Daoy (cell line): ENCODE measurements at regions not wholly inside any gene's neighbourhood (a gene's known extent, or its start where the extent isn't known, plus 50 kb on each side); places are given as distances from the start of the nearest gene placed in this dataset.
A peak's percentile ranks its signal among the peaks of the same experiment; 100 is the strongest.
"Not testable (repeated sequence)": the region's sequence is repeated elsewhere in the genome, so short reads cannot be mapped to it uniquely, and the experiment has no call there.

Experiments
- DNase-seq: peaks from one replicate; pipeline ENCODE4 v3.0.0-alpha.2; 2015; ENCODE audit warnings: low read depth

DNA sequence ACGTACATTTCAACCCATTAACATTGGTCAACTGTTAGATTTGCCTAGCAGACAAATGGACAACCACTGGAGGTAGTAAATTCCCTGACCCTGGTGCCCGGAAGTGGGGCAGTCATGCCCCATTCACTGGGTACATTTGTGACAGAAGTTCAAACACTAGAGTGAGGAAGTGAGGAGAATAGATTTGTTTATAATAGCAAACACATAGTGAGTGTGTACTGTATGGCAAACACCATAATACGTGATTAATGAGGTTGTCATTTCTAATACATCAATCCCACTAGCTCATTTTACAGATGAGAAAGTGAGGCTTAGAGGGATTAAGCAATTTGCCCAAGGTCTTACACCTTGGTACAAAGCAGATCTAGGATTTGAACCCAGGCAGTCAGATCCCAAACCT is 181.9 kb upstream of the MKLN1 start:
- DNase-seq, result no peak

DNA sequence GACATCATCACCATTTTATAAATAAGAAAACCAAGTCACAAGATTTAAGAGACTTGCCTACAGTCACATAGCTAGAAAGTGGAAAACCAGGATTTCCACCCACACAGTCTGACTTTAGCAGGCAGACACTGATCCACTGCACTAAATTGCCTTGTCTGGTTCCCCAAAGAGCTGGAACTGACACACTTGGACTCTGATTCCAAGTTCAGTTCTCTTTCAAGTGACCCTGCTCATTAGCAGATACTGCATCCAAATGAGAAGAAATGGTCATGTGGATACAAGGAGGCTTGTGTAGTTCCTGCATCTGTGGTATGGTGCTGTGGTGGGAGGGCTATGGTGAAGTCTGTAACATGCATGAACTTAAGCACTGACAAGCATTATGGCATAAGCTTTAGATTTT is 180.1 kb upstream of the MKLN1 start:
- no peak for DNase-seq

DNA sequence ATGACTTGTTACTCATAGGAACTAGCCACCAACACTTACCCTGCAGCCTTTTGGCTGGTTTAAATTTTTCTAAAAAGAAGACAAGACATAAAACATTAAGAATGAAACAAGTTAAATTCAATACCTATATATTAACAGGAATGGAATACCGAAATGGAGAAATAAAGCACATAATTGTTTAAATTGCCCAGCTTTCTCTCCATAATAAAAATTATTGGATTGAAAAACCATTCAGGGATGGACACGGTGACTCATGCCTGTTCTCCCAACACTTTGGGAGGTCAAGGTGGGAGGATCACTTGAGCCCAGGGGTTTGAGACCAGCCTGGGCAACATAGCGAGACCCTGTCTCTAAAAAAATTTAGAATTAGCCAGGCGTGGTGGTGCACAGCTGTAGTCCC is 179.4 kb upstream of the MKLN1 start:
- DNase-seq, result no peak

DNA sequence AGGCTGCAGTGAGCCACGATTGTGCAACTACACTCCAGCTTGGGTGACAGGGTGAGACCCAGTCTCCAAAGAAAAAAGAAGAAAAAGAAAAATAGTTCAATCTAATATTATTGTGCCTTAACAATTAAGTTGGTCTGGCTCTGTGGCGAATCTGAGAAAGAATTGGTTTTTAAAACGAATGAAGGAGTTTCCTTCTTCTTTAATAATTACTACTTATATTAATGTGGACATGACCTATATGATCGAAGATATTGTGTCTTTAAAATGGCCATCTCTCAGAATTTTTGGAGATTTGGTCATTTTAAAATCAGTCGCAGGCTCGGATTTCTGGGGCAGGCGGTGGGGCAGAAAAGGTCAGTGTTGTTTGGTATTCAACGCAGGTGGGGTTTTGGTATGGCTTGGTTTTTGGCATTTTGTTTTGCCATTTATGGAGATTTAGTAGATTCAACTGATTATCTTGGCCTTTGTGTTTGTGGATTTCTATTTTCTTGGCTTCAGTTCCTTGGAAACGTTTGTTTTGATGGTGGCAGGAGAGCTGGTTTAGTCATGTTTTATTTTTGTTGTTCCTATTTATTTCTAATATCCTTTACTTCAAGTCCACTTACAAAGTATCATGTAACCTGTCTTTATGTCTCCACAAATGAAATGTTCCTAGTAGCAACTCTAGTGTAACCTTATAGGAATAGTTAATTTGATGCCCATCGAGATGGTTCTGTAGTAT is 178.8 kb upstream of the MKLN1 start:
- DNase-seq, result no peak

DNA sequence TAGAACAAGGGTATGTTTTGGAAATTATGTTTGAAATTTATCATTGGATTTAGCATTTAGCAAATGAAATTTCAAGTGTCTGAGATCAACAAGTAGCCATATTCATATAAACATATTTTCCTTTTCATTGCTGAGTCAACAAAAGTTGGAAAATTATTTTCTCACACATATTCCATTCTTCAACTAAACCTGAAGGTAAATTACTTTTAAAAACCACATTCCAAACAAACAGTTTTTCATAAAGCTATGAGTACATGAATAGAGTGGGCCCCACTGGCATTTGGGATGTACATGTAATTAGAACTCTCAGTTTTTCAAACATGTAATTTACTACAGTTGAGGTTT is 178.3 kb upstream of the MKLN1 start:
- no peak for DNase-seq

DNA sequence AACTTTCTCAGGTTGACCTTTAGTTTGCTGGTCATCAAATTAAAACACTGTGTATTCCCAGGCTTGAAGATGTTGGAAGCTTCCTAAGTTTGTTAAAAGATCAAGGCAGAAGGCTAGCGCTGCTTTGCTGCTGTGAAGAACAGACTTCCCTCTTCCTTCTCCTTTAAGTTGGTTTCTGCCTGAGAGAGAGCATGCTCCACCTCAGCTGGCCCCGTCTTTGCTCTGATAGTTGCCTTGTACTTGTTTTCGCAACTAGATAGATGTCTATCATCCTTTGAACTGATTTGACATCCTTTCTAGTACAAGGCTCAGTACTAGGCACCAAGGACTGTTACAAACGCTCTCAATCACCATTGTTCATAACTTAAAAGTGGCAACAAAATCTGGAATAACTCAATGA is 177.8 kb upstream of the MKLN1 start:
- DNase-seq, result no peak

DNA sequence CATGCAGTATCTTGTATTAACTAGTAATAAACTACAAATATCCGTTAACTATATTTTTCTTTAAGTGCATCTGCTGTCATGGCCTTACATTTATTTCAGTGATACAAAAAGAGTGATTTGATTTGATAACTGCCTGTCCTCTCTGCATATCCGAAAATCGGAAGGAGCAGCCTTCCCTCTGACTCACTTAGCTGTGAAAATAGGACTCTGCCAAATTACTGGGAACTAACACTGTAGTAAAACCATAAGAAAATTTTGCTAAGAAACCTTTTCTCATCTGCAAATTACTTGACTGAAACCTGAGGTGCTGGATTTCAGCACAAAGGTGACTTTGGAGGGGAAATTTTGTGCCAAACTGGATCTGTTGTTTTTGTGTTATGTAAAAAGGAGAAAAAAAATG is 176.6 kb upstream of the MKLN1 start:
- no peak for DNase-seq

DNA sequence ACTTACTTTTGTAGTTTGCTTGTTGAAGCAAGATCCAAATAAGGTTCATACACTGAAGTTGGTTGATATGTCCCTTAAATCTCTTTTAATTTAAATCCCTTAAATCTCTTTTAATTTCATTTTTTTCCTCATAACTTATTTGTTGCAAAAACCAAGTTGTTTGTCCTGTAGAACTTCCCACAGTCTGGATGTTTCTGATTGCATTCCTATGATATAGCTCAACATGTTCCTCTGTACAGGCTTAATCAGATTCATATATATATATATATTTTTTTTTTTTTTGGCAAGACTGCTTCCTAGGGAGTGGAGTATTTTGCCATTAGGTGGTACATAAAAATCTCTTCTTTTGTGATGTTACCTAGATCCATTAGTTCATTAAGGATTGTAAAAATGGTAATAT is 174.9 kb upstream of the MKLN1 start:
- no peak for DNase-seq

DNA sequence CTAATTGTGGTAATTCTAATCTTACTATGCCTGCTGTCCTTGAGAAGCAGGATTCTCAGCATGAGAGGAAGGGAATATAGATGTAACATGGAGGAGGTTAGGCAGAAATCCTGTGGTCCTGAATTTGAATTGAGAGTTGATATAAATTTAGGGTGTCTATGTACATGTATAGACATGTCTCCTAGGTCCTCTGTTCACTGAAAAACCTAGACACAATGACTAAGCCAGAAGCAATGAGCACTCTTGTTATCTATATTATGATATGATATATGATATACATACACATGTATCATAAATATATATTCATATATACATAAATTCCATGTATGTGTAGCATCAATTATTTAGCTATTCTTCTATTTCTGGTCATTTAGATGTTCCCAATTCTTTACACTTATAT is 173.3 kb upstream of the MKLN1 start:
- DNase-seq, result no peak

DNA sequence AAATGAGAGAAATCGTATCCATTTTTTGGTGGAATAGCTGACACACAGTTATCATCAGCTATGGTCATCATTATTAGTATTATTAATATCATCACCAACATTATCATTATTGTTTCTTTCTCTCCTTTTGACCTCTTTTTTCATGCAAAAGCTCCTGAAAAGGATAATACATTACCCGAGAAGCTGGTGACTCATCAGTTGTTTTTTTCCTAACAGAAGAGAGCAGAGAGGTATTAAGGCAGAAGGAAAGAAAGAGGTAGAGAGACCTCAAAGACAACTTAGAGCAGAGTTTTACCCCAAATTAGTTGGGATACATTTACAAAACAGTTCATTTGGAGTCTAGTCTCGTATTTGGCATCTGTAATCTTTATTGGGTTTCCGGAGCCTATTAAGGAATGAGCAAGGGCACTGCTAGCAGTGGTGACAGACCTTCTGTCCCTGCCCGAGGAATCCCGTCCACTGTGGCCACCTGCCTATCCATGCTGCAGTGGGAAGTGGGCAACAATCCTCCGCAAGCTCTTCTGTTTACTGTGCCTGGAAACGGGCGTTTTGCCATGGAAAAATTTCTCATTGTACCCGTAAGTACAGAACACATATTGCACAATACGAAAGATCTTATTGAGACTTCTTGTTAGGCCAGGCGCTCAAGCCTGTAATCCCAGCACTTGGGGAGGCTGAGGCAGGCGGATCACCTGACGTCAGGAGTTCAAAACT is 170.0 kb upstream of the MKLN1 start:
- no peak for DNase-seq

DNA sequence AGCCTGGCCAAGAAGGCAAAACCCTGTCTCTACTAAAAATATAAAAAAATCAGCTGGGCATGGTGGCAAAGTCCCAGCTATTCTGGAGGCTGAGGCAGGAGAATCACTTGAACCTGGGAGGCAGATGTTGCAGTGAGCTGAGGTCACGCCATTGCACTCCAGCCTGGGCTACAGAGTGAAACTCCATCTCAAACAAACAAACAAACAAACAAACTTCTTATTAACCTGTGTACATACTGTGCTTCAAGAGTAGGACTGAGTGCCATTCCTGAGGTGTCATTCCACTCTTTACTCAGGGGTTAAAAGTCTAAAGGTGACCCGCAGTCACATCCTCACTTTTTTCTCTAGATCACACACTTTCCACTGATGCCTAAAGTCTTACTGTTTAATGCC is 169.4 kb upstream of the MKLN1 start:
- not testable (repeated sequence) for DNase-seq

DNA sequence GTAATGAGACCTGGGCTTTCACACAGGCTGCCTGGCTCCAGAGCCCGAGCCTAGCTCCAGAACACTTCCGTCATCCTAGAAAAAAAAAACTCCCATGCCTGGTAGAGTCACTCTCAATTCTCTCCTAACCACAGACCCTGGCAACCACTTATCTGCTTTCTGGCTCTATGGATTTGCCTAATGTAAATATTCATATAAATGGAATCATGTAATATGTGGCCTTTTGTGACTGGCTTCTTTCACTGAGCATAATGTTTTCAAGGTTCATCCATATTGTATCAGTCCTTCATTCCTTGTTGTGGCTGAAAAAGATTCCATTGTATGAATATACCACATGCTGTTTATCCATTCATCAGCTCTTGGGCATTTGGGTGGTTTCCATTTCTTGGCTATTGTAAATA is 167.7 kb upstream of the MKLN1 start:
- peak; percentile 93 for DNase-seq

DNA sequence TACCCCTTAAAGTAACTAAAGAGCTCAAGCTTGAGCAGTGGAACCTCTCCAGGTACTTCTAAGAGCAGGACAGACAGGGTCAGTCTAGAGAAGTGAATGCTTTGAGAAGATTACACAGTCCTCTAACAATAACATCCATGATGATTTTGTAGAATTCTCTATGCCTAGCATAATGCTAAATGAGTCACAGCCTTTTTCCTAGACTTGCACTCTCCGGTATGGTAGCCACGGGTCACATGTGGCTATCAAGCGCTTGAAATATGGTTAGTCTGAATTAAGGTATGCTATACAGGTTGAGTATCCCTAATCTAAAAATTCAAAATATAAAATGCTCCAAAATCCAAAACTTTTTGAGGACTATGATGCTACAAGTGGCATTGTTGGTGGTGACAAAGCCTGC is 166.6 kb upstream of the MKLN1 start:
- peak; percentile 36 for DNase-seq

DNA sequence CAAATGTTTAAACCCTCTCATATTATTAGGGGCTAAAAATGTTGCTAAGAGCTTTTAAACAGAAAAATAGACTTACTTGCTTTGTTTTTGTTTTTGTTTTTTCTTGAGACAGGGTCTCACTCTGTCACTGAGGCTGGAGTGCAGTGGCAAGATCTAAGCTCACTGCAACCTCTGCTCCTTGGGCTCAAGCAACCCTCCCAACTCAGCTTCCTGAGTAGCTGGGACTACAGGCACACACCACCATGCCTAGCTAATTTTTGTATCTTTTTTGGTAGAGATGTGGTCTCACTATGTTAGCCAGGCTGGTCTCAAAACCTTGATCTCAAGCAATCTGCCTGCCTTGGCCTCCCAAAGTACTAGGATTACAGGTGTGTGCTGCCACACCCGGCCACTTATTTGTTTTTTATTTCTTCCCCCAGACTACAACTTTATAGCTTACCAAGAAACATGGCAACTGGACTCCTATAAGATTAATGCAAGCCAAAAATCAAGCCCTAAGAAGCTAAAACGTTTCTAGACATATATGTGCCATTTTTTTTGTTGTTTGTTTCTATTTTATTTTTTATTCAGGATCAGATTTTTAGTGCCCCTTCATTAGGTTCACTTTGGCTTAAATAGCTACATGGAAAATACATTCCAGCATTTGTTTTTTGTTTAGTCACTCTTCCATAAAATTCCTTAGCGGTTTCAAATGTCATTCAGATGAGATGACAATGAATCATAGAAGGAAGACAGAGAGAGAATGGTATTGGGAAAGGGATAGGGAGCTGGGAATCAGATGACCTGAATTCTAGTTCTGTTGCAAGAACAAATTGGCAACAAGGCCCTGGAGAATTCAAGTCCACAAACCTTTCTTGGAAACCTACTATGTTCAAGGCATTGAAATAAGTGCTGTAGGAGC is 163.4 kb upstream of the MKLN1 start:
- DNase-seq, result peak; percentile 78

DNA sequence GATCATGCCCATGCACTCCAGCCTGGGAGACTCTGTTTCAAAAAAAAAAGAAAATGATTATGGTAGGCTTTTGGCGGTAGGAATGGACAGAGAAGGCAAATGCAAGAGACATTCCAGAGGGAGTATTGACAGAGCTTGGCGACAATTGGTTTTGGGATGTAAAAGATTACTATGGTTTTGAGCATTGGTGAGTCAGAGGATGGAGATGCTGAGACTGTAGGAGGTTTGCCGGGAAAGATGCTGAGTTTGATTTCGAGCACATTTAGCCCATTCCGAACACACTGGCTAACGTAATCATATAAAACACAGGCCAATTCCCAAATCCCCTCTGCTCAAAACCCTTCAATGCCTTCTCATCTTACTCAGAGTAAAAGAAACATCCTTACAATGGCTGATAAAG is 161.6 kb upstream of the MKLN1 start:
- DNase-seq, result peak; percentile 22

DNA sequence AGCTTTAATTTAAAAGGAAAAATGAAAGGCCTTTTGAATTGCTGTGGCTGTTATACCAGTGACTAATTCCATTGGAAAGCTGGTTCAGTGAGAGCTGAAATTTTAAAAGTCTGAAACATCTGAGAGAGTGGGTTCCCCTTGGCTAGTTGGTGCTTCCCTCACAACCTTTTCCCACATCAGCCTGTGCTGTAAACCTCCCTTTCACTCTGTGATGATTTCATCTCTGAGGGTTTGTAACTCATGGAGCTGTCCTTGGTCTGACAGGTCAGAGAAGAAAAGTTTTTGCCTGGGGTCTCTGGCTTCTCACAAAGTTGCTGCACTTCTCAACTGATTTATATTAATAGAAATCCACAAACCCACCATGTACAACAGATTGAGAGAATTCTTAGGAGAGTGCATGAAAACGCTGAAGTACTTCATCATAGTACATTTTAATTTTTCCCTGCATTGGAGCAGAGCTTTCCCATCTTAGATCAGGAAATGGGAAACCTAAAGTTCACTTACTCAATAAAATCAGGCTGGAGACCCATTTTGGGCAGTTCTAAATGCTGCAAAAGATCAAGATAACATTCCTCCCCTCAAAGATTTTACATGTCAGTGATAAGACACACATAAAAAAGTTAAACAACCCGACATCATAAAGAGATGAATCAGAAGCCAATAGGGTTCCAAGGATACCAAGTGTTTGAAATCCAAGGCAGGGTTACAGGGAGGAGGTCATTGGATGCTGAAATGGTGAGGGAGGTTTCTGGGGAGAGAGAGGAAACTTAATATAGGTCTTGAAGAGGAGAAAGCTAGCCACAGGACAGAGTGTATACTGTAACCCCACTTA is 157.0 kb upstream of the MKLN1 start:
- peak; percentile 29 for DNase-seq

DNA sequence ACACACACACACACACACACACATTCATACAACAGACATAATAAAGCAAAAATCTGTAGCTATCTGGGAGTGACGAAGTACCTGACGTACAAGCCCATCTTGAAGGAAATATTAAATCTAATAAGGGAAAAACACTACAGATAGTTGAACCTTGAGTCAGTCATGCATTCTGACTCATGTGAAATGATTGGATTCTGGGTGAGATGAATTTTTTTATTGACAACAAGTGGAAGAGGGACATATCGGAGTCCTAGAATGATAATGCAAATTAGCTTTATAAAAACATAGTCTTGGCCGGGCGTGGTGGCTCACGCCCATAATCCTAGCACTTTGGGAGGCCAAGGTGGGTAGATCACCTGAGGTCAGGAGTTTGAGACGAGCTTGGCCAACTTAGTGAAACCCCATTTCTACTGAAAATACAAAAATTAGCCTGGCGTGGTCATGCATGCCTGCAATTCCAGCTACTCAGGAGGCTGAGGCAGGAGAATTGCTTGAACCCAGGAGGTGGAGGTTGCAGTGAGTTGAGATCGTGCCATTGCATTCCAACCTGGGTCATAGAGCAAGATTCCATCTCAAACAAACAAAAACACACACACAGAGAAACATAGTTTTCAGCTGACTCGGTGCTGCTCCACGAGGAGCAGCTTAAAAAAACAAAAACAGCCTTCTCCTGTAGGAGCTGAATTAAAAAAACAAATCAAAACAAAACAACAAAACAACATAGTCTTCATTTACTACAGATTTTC is 154.4 kb upstream of the MKLN1 start:
- DNase-seq, result no peak

DNA sequence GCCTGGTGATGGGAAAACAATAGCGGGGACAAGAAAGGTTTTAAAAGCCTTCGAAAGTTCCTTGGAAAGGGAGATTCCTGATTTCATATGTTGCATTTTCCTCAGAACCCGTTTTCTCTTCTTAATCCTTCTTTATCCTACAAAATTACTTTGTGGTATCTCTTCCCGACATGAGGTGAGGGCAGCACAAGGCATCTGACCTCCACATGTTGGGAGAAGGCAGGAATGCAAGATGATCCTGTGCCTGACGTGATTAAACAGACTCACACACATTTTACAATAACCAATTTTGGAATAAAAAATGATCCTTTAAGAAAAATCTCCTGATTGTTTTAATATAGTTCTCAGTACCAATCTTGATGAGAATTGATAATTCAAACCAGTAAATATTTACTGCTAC is 153.3 kb upstream of the MKLN1 start:
- no peak for DNase-seq

DNA sequence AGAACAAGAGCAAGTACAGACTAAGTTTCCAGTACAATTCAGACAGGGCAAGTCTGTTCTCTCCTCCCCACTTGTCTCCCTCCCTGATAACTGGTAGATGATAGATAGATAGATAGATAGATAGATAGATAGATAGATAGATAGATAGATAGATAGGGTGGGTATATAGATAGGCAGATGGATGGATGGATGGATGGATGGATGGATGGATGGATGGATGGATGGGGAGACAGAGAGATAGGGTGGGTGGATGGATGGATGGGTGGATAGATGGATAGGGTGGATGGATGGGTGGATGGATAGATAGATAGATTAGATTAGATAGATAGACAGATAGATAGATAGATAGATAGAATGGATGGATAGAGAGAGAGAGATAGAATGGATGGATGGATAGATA is 152.8 kb upstream of the MKLN1 start:
- no peak for DNase-seq

DNA sequence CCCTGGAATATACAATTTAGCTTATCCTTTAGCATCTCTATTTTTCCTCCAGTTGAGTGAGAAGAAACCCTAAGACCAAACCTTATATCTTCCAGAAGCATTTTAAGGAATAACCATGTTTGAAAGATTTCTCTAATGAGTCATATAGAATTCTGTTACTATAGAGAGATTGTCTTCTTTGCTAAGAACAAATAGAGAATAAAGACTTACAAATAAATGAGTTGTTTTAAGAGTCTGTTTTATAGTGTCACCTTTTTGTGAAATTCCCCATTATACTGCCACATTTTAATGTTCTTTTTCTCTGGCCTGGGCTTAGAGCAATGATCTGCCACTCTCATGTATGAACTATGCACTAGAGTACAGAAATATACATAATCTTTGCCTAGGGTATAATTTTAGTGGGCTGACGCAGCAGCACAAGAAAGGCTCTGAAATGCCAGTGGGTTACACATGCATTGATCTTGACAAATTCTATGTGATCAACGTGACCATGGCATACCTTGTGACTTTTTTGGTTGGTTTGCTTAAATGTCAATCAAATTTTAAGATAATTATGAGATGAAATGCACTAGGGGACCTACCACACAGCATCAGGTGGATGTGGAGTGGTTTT is 145.1 kb upstream of the MKLN1 start:
- DNase-seq, result no peak

DNA sequence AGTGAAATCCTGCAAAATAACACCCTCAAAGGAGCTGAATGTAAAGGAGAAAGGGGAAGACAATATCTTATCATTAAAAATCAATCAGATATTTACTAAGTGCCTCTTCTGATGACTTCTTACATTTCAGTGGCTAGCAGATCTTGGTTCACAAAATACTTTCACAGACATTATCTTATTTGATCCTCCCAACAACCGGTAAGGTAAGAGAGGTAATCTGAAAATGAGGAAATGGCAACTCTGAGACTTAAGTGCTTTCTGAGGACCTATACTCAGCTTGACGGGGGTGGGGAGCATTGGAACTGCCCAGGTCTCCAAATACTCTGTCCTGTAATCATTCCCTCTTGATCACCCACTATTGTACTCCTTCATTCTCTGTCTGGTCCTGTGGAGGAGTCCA is 144.6 kb upstream of the MKLN1 start:
- no peak for DNase-seq
